Uterus (tissue), 3 donors: ENCODE measurements at regions not wholly inside any gene's neighbourhood (a gene's known extent, or its start where the extent isn't known, plus 50 kb on each side); places are given as distances from the start of the nearest gene placed in this dataset.

Experiments used
- DNase-seq, 2 donors: peaks; one replicate each; pipeline ENCODE4 v3.0.0-alpha.2; 2019 to 2020
- H3K27ac ChIP-seq, 2 donors: fragments of 200-600 bp; sonication (generic); 1 replicate in 1 of 2; 2 replicates in 1 of 2; pipeline ENCODE4 v1.5.1; 2016 to 2018
- H3K27me3 ChIP-seq, 2 donors: fragments of 200-600 bp; sonication (generic); one replicate each; pipeline ENCODE4 v1.5.1; 2018 to 2019; ENCODE audit warnings: control low read depth in 1 of 2
- H3K36me3 ChIP-seq, 2 donors: fragments of 200-600 bp; sonication (generic); one replicate each; pipeline ENCODE4 v1.5.1; 2019; ENCODE audit warnings: control low read depth in 1 of 2
- H3K4me1 ChIP-seq, 2 donors: fragments of 200-600 bp; sonication (generic); one replicate each; pipeline ENCODE4 v1.5.1; 2018 to 2019; ENCODE audit warnings: control low read depth in 1 of 2
- H3K4me3 ChIP-seq, 2 donors: fragments of 200-600 bp; sonication (generic); 1 replicate in 1 of 2; 2 replicates in 1 of 2; pipeline ENCODE4 v1.5.1; 2018 to 2019; ENCODE audit warnings: mild to moderate bottlenecking in 1 of 2
- H3K9me3 ChIP-seq, 2 donors: fragments of 200-600 bp; sonication (generic); one replicate each; pipeline ENCODE4 v1.5.1; 2019; ENCODE audit warnings: control low read depth in 1 of 2
- POLR2A ChIP-seq, 2 donors: fragments of 450-650 bp; IDR thresholded peaks; one replicate each; pipeline ENCODE4 v1.6.1; 2016; ENCODE audit warnings: antibody characterized with exemption in 2 of 2, mild to moderate bottlenecking in 1 of 2, moderate library complexity in 1 of 2
- intact Hi-C: fragments of 100-400 bp; cut with DNase I; formaldehyde crosslinking; loops from one replicate; pipeline ENCODE4 v1.15.1; 2023; ENCODE audit warnings: low total_unique reads
- TF ChIP-seq, protein P1 (sequence below), 4 experiments: fragments of 200-600 bp in 2 of 4; fragments of 450-650 bp in 2 of 4; sonication (generic) in 2 of 4; IDR thresholded peaks; one replicate each; pipeline ENCODE4 v1.5.1; 2016 to 2019; ENCODE audit warnings: antibody characterized with exemption in 4 of 4, mild to moderate bottlenecking in 2 of 4, moderate library complexity in 1 of 4
- donor health status: DM: yes; HTN: yes; CAD: no.

DNA sequence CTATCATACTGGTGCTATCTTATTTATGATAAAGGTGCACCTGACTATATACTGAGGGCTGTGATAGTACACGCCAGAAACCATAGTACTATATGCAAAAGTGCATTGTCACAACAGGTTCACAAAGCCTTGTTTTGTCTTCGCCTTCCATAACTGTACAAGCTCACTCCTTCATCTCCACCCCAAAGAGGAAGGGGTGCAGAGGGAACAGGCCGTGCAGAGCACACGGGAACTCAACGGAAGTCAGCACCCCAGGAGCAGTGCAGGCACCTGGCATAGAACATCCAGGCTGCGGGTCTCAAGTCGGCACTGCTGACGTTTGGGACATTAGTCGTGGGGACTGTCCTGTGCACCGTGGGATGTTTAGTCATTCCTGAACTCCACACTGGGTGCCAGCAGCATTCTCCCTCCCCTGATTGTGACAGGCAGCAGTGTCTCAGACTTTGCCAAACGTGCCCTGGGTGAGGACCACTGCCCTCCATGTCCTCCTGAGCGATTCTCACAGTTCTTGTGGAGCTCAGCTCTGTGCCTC is 99.7 kb downstream of the PXDC1 start:
- H3K36me3 ChIP-seq = no peaks in the 10 kb centered on the region
- no peaks in the 10 kb centered on the region for H3K9me3 ChIP-seq
- H3K27ac ChIP-seq = no peak overlapping the region
- intact Hi-C loops = no loop called here
- no peaks in the 10 kb centered on the region for H3K4me1 ChIP-seq
- no peak for DNase-seq
- no peak overlapping the region for H3K4me3 ChIP-seq
- TF ChIP-seq POLR2A (IDR thresholded peaks at IDR 0.05) = no peak
- TF ChIP-seq, protein P1, sequence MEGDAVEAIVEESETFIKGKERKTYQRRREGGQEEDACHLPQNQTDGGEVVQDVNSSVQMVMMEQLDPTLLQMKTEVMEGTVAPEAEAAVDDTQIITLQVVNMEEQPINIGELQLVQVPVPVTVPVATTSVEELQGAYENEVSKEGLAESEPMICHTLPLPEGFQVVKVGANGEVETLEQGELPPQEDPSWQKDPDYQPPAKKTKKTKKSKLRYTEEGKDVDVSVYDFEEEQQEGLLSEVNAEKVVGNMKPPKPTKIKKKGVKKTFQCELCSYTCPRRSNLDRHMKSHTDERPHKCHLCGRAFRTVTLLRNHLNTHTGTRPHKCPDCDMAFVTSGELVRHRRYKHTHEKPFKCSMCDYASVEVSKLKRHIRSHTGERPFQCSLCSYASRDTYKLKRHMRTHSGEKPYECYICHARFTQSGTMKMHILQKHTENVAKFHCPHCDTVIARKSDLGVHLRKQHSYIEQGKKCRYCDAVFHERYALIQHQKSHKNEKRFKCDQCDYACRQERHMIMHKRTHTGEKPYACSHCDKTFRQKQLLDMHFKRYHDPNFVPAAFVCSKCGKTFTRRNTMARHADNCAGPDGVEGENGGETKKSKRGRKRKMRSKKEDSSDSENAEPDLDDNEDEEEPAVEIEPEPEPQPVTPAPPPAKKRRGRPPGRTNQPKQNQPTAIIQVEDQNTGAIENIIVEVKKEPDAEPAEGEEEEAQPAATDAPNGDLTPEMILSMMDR (IDR thresholded peaks at IDR 0.05) = no peak
- no peaks in the 10 kb centered on the region for H3K27me3 ChIP-seq

DNA sequence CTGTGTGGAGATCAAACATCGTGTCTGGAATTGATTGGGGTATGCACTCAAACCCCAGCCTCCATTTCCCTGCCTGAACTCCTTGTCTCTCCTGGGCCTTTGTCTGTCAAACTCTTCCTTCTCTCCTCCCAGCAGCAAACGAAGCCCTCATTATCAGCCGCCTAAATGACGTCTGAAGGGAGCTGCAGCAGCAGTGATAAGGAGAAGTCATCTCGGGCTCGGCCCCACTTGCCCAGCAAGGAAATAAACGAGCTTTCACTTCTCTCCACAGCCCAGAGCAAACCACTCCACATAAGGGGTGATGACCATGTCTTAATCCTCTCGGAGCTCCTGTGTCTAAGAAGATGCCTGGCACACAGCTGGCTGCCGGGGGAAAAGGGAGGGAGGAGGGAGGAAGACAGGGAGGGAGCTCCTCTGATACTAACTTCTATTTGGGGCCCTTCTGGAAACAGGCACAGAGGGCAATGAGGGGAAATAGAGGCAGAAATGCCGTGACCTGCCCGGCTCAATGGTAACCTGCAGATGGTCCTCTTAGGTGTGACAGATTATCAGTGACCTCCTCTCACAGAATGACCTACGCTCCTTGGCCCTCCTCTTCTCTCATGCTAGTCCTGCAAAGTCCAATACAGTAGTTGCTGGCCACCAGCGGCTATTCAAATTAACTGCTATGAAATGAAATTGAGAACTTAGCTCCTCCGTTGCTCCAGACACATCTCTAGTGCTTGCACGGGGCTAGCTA is 100.4 kb downstream of the PXDC1 start:
- DNase-seq = no peak
- TF ChIP-seq POLR2A (IDR thresholded peaks at IDR 0.05) = no peak
- TF ChIP-seq, protein P1 (IDR thresholded peaks at IDR 0.05) = no peak
- Histone ChIP-seq H3K27me3 (no peaks in the 10 kb centered on the region), H3K4me3 (no peak overlapping the region), H3K36me3 (no peaks in the 10 kb centered on the region), H3K9me3 (no peaks in the 10 kb centered on the region), H3K27ac (no peak overlapping the region), H3K4me1 (no peaks in the 10 kb centered on the region)
- intact Hi-C loops = no loop called here

DNA sequence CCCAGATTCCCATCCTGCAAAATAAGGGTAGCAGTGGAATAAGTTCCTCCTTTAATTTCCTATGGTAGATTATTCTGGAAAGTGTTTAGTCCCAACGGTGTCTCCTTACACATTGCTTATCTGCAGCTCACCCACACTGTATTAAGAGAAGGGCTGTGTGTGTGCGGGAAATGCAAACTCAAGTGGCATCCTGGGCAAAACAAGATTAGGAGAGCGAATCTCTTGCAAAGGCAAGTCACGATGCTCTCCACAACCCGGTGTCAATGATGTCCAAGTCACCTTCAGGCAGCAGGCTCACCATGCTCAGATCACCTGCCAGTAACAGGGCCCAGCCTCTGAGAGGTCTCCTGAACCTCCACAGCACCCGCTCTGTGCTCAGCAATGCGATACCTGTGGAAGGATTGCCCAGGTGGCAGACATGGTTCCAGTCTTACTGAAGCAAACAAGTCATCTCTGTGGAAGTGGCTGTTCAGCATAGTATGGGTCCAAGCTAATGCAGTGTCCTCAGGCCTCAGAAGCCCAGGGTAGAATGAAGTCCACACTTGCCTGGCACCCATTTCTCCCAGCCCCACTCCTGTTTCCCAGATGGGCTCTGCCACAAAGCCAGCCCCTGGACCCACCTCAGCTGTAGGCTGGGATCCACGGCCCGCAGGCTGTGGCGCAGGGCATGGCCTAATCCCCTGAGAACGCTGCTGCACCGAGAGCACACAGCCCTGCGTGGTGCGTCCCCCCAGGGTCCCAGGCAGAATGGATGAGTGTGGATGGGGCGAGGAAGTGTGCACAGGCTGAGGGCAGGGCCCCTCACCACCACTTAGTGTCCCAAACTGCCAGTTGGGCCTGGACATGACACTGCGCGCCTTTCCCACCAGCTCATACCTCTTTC is 101.2 kb downstream of the PXDC1 start:
- Histone ChIP-seq H3K4me3 (no peak overlapping the region), H3K36me3 (no peaks in the 10 kb centered on the region), H3K4me1 (no peaks in the 10 kb centered on the region), H3K27ac (no peak overlapping the region), H3K9me3 (no peaks in the 10 kb centered on the region), H3K27me3 (no peaks in the 10 kb centered on the region)
- DNase-seq = no peak
- intact Hi-C loops = no loop called here
- TF ChIP-seq, protein P1 (IDR thresholded peaks at IDR 0.05) = no peak
- TF ChIP-seq POLR2A (IDR thresholded peaks at IDR 0.05) = no peak

DNA sequence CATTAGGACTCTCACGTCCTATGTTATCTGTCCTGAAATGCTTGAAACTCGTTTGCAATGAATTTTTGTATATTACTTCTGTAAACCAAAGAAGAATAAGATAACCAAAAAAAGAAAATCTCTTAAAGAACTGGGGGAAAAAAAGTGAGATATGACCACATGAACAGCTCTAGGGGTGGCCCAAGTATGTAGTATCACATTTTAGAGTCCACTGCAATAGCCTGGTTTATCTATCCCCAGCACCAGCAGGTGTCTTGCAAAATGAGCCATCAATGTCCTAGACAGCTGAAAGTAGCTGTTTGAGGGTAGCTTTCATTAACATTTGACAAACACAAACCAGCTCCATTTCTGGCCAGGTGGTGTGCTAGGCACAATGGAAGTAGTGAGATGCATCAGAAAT is 102.8 kb downstream of the PXDC1 start:
- H3K4me3 ChIP-seq = no peak overlapping the region
- H3K9me3 ChIP-seq = no peaks in the 10 kb centered on the region
- DNase-seq = no peak
- no peak for TF ChIP-seq POLR2A (IDR thresholded peaks at IDR 0.05)
- TF ChIP-seq, protein P1 (IDR thresholded peaks at IDR 0.05) = no peak
- intact Hi-C loops = no loop called here
- H3K36me3 ChIP-seq = no peaks in the 10 kb centered on the region
- no peaks in the 10 kb centered on the region for H3K4me1 ChIP-seq
- H3K27ac ChIP-seq = no peak overlapping the region
- H3K27me3 ChIP-seq = no peaks in the 10 kb centered on the region
